ENCODE measurements at regions not wholly inside any gene's neighbourhood (a gene's known extent, or its start where the extent isn't known, plus 50 kb on each side); places are given as distances from the start of the nearest gene placed in this dataset.

- TF ChIP-seq CTCF (IDR thresholded peaks at IDR 0.05; ENCODE audit: insufficient read depth, low read length, poor library complexity, severe bottlenecking), result no peak
- no peak for TF ChIP-seq EZH2phosphoT487 (conservative IDR thresholded peaks at IDR 0.05; ENCODE audit: low read length)
These were observed 450.9 kb upstream of the HS6ST1 start for GRCh38 chr2:128769457-128770142.
